Liver (tissue), 8 donors: ENCODE measurements at regions not wholly inside any gene's neighbourhood (a gene's known extent, or its start where the extent isn't known, plus 50 kb on each side); places are given as distances from the start of the nearest gene placed in this dataset.

ENCODE experiments used
- DNase-seq: peaks from one replicate; pipeline ENCODE4 v3.0.0-alpha.2; 2017; ENCODE audit warnings: low spot score
- H3K27ac ChIP-seq, 2 donors: one replicate each; pipeline ENCODE4 v1.7.0; 2013; ENCODE audit warnings: inconsistent platforms in 2 of 2, low read length in 2 of 2, control low read depth in 1 of 2, low read depth in 1 of 2, mild to moderate bottlenecking in 1 of 2
- H3K27me3 ChIP-seq, 4 donors: one replicate each; pipeline versions ENCODE4 v1.6.1 to v1.7.0; 2013; ENCODE audit warnings: low read length in 3 of 4, inconsistent platforms in 1 of 4, mild to moderate bottlenecking in 1 of 4, moderate library complexity in 1 of 4; ENCODE audit not compliant: control insufficient read depth in 4 of 4, insufficient read depth in 4 of 4
- H3K36me3 ChIP-seq, 4 donors: one replicate each; pipeline versions ENCODE4 v1.6.1 to v1.7.0; 2013; ENCODE audit warnings: low read length in 3 of 4, mild to moderate bottlenecking in 3 of 4, low read depth in 1 of 4, moderate library complexity in 1 of 4; ENCODE audit not compliant: control insufficient read depth in 4 of 4, insufficient read depth in 3 of 4
- H3K4me1 ChIP-seq, 4 donors: one replicate each; pipeline versions ENCODE4 v1.6.1 to v1.7.0; 2013; ENCODE audit warnings: low read length in 3 of 4, mild to moderate bottlenecking in 3 of 4, moderate library complexity in 1 of 4; ENCODE audit not compliant: control insufficient read depth in 4 of 4, insufficient read depth in 4 of 4
- H3K4me3 ChIP-seq, 3 donors: one replicate each; pipeline versions ENCODE4 v1.6.1 to v1.7.0; 2013; ENCODE audit warnings: low read length in 3 of 3, control low read depth in 1 of 3, low read depth in 1 of 3, mild to moderate bottlenecking in 1 of 3
- H3K9ac ChIP-seq, 2 donors: one replicate each; pipeline ENCODE4 v1.7.0; 2013; ENCODE audit warnings: low read length in 2 of 2, mild to moderate bottlenecking in 2 of 2, moderate library complexity in 2 of 2, control low read depth in 1 of 2, low read depth in 1 of 2
- H3K9me3 ChIP-seq, 4 donors: one replicate each; pipeline versions ENCODE4 v1.6.1 to v1.7.0; 2013; ENCODE audit warnings: low read length in 3 of 4; ENCODE audit not compliant: control insufficient read depth in 4 of 4
- FOXA1 ChIP-seq: IDR thresholded peaks from 2 replicates; pipeline ENCODE4 v1.6.1; 2016; ENCODE audit warnings: antibody characterized with exemption
- FOXA2 ChIP-seq: IDR thresholded peaks from 2 replicates; pipeline ENCODE4 v1.6.1; 2016; ENCODE audit warnings: antibody characterized with exemption
- GABPA ChIP-seq, 2 donors: IDR thresholded peaks in 1 of 2; conservative IDR thresholded peaks in 1 of 2; 2 replicates each; pipeline ENCODE4 v1.6.1; 2016; ENCODE audit warnings: antibody characterized with exemption in 2 of 2, mild to moderate bottlenecking in 1 of 2, moderate library complexity in 1 of 2
- HNF4A ChIP-seq, 2 donors: conservative IDR thresholded peaks; 2 replicates each; pipeline ENCODE4 v1.6.1; 2016; ENCODE audit warnings: antibody characterized with exemption in 2 of 2, mild to moderate bottlenecking in 2 of 2
- JUND ChIP-seq, 2 donors: IDR thresholded peaks; 2 replicates each; pipeline ENCODE4 v1.6.1; 2016; ENCODE audit warnings: antibody characterized with exemption in 2 of 2
- MAX ChIP-seq: IDR thresholded peaks from 2 replicates; pipeline ENCODE4 v1.6.1; 2016; ENCODE audit warnings: antibody characterized with exemption
- NR2F2 ChIP-seq: IDR thresholded peaks from 2 replicates; pipeline ENCODE4 v1.6.1; 2016; ENCODE audit warnings: antibody characterized with exemption
- RAD21 ChIP-seq, 2 donors: IDR thresholded peaks; 2 replicates each; pipeline ENCODE4 v1.6.1; 2016; ENCODE audit warnings: antibody characterized with exemption in 2 of 2, mild to moderate bottlenecking in 2 of 2
- REST ChIP-seq: IDR thresholded peaks from 2 replicates; pipeline ENCODE4 v1.6.1; 2016; ENCODE audit warnings: antibody characterized with exemption, mild to moderate bottlenecking
- RXRA ChIP-seq, 2 donors: IDR thresholded peaks; 2 replicates each; pipeline ENCODE4 v1.6.1; 2017 to 2018; ENCODE audit warnings: antibody characterized with exemption in 2 of 2, mild to moderate bottlenecking in 1 of 2
- TAF1 ChIP-seq: conservative IDR thresholded peaks from 2 replicates; pipeline ENCODE4 v1.6.1; 2016; ENCODE audit warnings: antibody characterized with exemption, mild to moderate bottlenecking
- YY1 ChIP-seq: IDR thresholded peaks from 2 replicates; pipeline ENCODE4 v1.6.1; 2016; ENCODE audit warnings: antibody characterized with exemption, mild to moderate bottlenecking
- ZBTB33 ChIP-seq: IDR thresholded peaks from 2 replicates; pipeline ENCODE4 v1.6.1; 2016; ENCODE audit warnings: antibody characterized with exemption
- WGBS: extraction: QIAGEN DNeasy Blood & Tissue Kit; methylation state at CpG from one replicate; pipeline ENCODE4 v1.1.7; 2013; 5-methylcytosine and 5-hydroxymethylcytosine counted together
- TF ChIP-seq, protein P1 (sequence below): fragments of 150-350 bp; IDR thresholded peaks from 2 replicates; pipeline ENCODE4 v1.5.1; 2017; ENCODE audit warnings: improper control_type of control experiment, low read depth, low read length; ENCODE audit not compliant: missing input control
- donor health status: healthy.
- donor health status: healthy.
- donor health status: healthy.
- donor health status: healthy.
- donor health status: healthy.

DNA sequence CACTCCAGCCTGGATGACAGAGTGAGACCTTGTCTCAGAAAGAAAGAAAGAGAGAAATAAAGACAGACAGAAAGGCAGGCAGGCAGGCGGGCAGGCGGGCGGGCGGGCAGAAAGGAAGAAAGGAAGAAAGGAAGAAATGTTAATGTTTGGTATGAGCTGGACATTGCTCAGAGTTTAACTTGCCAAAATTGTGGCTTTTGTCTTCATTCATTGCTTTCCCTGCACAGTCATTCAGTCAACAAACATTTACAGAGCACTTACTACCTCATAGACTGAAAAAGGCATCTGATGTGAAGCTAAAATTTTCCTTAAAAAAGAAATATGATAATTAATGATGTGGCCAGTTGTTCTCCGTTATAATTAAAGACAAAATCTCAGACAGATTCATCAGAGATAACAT lies 247.1 kb downstream of the SPTSSA start (continued):
- TF ChIP-seq RAD21 (IDR thresholded peaks at IDR 0.05) (no peak), MAX (no peak), GABPA (IDR thresholded peaks at IDR 0.05 in 1 of 2, conservative IDR thresholded peaks at IDR 0.05 in 1 of 2) (no peak), JUND (IDR thresholded peaks at IDR 0.05) (no peak), YY1 (no peak)

- Histone ChIP-seq H3K36me3 (no peaks in the 10 kb centered on the region), H3K9me3 (peaks cover 0 to 4% (median 1%) of the 10 kb centered on the region in 4 donors), H3K4me3 (no peak overlapping the region), H3K4me1 (no peaks in the 10 kb centered on the region), H3K27me3 (peaks cover 0 to 3% (median 0%) of the 10 kb centered on the region in 4 donors), H3K9ac (no peak overlapping the region), H3K27ac (no peak overlapping the region)
- 70% methylated on average over 10 of the region's 10 CpGs for WGBS
- DNase-seq: no peak
- TF ChIP-seq RAD21 (IDR thresholded peaks at IDR 0.05) (no peak), MAX (no peak), FOXA1 (no peak), RXRA (IDR thresholded peaks at IDR 0.05) (no peak)
Observed at GRCh38 chr14:34213332-34213731, 248.7 kb downstream of the SPTSSA start.

DNA sequence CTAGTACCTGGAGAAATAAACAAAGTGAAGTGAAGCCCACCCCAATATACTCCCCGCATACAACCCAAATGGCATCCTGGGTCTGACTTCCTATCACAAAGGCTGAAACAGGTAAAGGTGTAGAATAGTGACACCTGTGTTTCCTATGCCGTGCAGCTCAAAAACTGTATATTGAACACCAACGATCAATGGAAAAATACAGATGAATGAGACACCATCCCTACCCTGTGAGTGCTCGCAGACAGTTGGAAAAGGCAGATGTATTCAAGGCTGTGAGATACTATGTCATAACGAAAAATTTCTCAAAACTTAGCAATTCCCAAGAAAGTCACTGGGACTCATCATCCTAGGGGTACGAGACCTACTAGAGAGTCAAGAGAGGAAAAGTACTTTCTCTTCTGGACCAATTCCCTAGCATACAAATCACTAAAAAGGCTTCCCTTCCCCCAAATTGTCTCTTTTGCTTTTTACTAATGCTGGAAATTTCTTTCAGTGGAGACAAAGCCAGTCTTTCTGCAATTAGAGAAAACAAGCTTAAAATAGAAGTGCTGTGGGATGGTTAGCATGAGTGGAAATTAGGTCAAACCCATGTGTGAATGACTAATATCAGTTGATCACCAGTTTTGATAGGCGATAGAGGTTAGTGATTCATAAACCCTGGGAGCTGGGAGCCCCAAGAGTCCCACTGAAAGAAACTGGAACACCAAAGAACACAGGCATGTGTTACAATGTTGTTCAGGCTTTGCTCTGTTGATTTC lies 249.7 kb downstream of the SPTSSA start:
- Histone ChIP-seq H3K9me3 (peaks cover 0 to 4% (median 1%) of the 10 kb centered on the region in 4 donors), H3K4me3 (no peak overlapping the region), H3K36me3 (no peaks in the 10 kb centered on the region), H3K27ac (no peak overlapping the region), H3K9ac (no peak overlapping the region), H3K4me1 (no peaks in the 10 kb centered on the region), H3K27me3 (peaks cover 0 to 3% (median 0%) of the 10 kb centered on the region in 4 donors)
- no peak for DNase-seq
- TF ChIP-seq FOXA2: no peak
- no peak for TF ChIP-seq RAD21 (IDR thresholded peaks at IDR 0.05)
- TF ChIP-seq FOXA1: no peak
- no peak for TF ChIP-seq HNF4A (conservative IDR thresholded peaks at IDR 0.05)
- no peak for TF ChIP-seq RXRA (IDR thresholded peaks at IDR 0.05)
- no peak for TF ChIP-seq JUND (IDR thresholded peaks at IDR 0.05)
- no peak for TF ChIP-seq NR2F2
- TF ChIP-seq REST: no peak
- no peak for TF ChIP-seq MAX
- TF ChIP-seq, protein P1, sequence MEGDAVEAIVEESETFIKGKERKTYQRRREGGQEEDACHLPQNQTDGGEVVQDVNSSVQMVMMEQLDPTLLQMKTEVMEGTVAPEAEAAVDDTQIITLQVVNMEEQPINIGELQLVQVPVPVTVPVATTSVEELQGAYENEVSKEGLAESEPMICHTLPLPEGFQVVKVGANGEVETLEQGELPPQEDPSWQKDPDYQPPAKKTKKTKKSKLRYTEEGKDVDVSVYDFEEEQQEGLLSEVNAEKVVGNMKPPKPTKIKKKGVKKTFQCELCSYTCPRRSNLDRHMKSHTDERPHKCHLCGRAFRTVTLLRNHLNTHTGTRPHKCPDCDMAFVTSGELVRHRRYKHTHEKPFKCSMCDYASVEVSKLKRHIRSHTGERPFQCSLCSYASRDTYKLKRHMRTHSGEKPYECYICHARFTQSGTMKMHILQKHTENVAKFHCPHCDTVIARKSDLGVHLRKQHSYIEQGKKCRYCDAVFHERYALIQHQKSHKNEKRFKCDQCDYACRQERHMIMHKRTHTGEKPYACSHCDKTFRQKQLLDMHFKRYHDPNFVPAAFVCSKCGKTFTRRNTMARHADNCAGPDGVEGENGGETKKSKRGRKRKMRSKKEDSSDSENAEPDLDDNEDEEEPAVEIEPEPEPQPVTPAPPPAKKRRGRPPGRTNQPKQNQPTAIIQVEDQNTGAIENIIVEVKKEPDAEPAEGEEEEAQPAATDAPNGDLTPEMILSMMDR: no peak
- no peak for TF ChIP-seq ZBTB33
- no peak for TF ChIP-seq YY1
- TF ChIP-seq TAF1: no peak
- WGBS: 82% methylated on average over 7 of the region's 7 CpGs
